Lower leg skin (tissue), 3 donors: ENCODE measurements at regions not wholly inside any gene's neighbourhood (a gene's known extent, or its start where the extent isn't known, plus 50 kb on each side); places are given as distances from the start of the nearest gene placed in this dataset.

ENCODE experiments used
- POLR2A ChIP-seq, 2 donors: fragments of 450-650 bp; IDR thresholded peaks; one replicate each; pipeline ENCODE4 v1.6.1; 2016 to 2017; ENCODE audit warnings: antibody characterized with exemption in 2 of 2, mild to moderate bottlenecking in 1 of 2, moderate library complexity in 1 of 2
- TF ChIP-seq, protein P1 (sequence below), 3 donors: fragments of 450-650 bp; IDR thresholded peaks; one replicate each; pipeline ENCODE4 v1.5.1; 2016; ENCODE audit warnings: antibody characterized with exemption in 3 of 3, mild to moderate bottlenecking in 3 of 3, moderate library complexity in 2 of 3

GRCh38 chr13:72050251-72050650 is 183.2 kb upstream of the DACH1 start:
- no peak for TF ChIP-seq POLR2A (IDR thresholded peaks at IDR 0.05)
- TF ChIP-seq, protein P1, sequence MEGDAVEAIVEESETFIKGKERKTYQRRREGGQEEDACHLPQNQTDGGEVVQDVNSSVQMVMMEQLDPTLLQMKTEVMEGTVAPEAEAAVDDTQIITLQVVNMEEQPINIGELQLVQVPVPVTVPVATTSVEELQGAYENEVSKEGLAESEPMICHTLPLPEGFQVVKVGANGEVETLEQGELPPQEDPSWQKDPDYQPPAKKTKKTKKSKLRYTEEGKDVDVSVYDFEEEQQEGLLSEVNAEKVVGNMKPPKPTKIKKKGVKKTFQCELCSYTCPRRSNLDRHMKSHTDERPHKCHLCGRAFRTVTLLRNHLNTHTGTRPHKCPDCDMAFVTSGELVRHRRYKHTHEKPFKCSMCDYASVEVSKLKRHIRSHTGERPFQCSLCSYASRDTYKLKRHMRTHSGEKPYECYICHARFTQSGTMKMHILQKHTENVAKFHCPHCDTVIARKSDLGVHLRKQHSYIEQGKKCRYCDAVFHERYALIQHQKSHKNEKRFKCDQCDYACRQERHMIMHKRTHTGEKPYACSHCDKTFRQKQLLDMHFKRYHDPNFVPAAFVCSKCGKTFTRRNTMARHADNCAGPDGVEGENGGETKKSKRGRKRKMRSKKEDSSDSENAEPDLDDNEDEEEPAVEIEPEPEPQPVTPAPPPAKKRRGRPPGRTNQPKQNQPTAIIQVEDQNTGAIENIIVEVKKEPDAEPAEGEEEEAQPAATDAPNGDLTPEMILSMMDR (IDR thresholded peaks at IDR 0.05), result no peak
